H54 (cell line): ENCODE measurements at regions not wholly inside any gene's neighbourhood (a gene's known extent, or its start where the extent isn't known, plus 50 kb on each side); places are given as distances from the start of the nearest gene placed in this dataset.

Source experiments
- DNase-seq: peaks from one replicate; pipeline ENCODE4 v3.0.0; 2011; ENCODE audit warnings: low spot score, mixed read lengths; ENCODE audit not compliant: insufficient read length
- FAIRE-seq: peaks from 3 replicates; lab custom pipeline; 2011; peaks lifted over from hg19 to GRCh38; lab: Jason Lieb, UNC
- POLR2A ChIP-seq: IDR thresholded peaks from 2 replicates; pipeline ENCODE4 v1.6.1; 2011; ENCODE audit warnings: low read depth, mild to moderate bottlenecking, low read length

DNA sequence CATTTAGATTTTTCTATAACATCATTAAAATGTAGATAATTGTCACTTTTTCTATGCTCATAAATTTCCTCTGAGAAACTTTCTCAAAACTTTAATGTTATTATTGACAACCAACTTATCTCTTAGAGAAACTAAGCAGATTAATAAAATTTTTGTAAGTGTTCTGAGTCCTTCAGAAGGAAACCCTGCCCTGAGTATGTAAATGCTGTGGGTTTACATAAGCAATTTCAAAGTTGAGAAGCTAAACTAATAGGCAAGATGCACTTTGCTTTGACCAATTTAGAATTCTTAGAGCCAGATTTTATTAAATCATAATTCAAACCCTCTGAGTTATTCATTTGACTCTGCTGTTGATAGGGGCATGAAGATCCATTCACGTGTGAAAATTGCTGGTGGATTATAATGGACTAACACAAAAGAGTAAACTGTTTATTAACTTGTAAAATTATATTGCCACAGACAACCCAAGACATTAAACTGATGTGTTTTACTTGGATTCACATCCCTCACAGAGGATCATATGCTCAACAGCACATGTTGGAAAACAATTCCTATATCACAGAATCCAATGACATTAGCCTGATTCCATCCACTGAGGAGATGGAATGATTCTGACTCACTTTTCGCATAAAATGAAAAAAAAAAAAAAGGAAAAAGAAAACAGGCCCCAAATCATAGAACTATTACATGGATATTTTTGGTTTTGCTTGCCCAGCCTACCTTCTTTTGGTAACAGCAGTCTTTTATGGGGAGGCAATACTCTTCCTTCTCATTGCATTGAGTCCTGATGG lies 453.7 kb upstream of the HTR2A start:
- no peak for DNase-seq
- no peak for FAIRE-seq
- no peak for TF ChIP-seq POLR2A

DNA sequence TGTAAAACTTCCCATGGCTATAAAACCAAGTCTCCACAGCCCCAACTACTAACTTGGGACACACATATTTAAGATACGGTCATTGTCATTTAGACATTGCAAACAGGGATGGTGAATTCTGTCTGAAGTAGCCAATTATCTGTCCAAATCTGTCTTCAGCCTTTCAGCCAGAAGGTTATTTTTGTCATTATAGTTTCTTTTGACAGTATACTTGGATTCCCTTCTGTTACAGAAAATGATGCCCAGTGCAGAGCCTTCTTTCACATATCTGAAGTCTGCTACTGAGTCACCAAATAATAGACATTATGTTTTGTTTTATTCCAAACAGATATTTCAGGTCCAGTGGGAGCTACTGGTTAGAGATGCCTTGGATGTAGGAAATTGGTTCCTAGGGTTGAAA lies 452.4 kb upstream of the HTR2A start:
- no peak for DNase-seq
- no peak for FAIRE-seq
- TF ChIP-seq POLR2A, result no peak

DNA sequence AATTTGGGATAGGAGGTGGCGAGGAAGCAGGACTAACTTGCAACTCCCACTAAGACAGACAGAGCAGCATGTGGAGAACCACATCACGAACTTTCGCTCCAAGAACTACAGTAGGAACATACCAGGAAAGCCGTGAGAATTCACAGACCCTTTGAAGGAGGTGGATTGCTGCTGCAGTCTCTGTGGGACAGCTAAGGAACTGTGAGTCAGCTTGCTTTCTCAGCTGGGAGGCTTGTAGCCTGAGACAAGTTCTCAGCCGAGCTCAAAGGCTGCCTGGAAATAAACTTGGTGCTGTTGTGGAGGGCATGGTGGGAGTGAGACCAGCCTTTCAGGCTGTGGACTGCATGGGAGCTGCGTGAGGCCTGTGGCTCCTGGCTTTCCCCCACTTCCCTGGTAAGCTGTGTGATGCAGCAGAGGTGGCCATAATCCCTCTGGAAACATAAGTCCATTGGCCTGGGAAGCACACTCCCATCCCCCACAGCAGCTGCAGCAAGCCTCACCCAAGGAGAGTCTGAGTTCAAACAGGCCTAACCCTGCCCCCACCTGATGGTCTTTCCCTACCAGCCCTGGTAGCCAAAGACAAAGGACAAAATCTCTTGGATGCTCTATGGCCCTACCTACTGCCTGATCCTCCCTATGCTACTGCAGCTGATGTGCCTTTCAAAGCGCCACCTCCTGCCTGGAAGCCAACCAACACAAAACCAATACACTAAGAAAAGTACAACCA lies 441.1 kb upstream of the HTR2A start:
- no peak for DNase-seq
- no peak for FAIRE-seq
- TF ChIP-seq POLR2A, result no peak

DNA sequence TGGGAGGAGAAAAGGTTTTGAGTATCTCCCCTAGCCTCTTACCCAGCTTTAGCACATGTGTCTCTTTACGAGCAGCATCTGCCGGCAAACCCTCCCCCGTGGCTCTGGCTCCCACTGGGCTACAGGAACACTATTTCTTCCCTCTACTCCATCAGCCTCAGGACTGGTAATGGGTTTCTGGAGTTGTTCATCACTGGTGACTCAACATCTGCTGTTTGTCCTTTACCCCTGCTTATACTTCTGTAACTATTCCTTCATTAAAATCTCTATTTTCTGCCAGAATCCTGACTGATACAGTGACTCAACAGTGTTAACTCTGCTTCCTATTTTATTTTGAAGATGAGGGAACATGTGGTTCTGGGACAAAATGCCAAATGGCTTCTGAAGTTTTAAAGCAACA lies 437.3 kb upstream of the HTR2A start:
- FAIRE-seq (no peak), DNase-seq (no peak)
- TF ChIP-seq POLR2A, result no peak

DNA sequence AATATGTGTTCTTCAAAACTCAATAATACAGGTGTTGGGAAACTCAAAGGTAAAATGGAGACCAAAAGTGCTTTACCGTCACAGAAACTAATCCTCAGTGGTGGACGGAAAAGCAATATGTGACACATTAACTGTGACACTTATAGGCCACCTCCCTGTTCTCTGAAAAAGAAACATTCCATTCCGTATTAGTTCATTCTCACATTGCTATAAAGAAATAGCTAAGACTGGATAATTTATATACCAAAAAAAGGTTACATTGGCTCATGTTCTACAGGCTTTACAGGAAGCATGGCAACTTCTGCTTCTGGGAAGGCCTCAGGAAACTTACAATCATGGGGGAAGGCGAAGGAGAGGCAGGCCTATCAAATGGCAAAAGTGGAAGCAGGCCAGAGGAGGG lies 435.3 kb upstream of the HTR2A start:
- DNase-seq, result no peak
- TF ChIP-seq POLR2A, result no peak
- FAIRE-seq, result no peak

DNA sequence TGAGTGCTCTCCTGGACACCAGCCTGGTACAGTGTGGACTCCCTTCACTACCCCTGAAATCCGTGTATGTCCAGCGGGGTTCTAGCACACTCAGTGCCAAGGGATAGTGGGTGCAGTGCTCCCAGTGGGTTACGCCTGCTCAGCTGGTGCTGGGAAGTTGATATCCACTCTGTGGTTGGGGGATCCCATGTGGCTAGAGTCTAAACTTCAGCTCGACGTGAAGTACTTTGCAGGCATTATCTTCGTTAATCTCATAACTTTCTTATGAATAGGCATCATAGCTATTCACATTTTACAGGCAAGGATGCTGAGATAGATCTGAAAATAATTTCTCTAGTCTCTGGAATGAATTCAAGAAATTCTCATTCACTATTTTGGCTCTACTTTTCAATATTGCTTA lies 433.2 kb upstream of the HTR2A start:
- TF ChIP-seq POLR2A, result no peak

DNA sequence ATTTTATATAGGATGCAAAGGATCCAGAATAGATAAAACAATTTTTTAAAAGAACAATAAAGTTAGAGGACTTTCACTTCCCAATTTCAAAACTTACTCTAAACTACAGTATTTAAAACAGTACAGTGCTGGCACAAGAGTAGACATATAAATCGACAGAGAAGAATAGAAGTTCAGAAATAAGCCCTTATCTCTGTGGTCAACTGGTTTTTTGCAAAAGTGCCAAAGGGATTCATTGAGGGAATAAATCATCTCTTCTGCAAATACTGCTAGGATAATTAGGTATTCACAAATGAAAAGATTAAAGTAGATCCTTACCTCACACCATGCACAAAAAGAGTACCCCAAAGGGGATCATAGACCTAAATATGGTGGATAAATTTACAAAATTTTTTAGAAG lies 431.0 kb upstream of the HTR2A start:
- TF ChIP-seq POLR2A, result no peak
- FAIRE-seq, result no peak

More for the DNA sequence above, 433.2 kb upstream of the HTR2A start:
- FAIRE-seq (no peak), DNase-seq (no peak)

DNA sequence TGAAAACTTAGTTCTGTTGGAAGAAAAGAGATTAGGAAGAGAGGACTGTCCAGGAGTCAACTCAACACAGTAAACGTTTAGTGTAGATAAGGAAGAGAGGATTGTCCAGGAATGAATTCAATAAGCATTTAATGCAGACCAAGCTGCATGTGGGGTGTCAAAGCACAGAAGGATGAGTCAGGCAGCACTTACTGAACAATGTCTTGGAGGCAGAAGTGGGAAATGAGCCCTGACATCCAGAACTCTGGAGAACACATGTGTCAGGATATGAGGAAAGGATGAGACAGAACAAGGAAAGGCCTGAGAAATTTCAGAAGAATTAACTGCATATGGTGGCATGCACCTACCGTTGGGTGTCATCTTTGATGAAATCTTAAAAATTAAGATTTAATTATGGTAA lies 429.2 kb upstream of the HTR2A start:
- TF ChIP-seq POLR2A, result no peak
- DNase-seq (no peak), FAIRE-seq (no peak)

More for the DNA sequence above, 431.0 kb upstream of the HTR2A start:
- no peak for DNase-seq

DNA sequence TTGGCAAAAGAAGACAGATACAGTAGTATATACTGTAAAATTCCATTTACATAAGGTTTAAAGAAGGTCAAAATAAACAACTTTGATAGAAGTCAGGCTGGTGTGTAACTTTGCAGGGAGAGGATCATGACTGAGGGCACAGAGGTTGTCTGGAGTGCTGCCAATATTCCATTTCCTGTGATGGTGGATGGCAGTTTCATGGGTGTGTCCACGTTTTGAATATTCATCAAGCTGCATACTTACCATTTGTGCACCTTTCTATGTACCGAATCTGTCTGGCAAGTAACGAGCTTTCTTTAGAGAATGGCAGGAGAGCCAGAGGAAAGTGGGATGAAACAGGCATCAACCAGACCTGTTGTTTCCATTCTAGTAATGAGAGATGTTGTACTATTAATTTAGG lies 420.5 kb upstream of the HTR2A start:
- no peak for TF ChIP-seq POLR2A
- no peak for DNase-seq
- no peak for FAIRE-seq

DNA sequence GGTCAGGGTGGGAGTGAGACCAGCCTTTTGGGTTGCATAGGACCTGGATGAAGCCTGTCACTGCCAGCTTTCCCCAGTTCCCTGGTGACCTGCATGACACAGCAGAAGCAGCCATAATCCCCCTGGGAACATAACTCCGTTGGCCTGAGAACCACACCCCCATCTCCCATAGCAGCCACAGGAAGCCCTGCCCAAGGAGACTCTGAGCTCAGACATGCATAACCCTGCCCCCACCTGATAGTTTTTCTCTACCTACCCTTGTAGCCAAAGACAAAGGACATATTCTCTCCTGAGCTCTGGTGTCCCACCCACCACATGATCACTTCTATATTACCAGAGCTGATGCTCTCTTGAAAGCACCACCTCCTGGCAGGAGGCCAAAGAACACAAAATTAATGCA lies 413.5 kb upstream of the HTR2A start:
- FAIRE-seq, result no peak
- DNase-seq, result no peak
- TF ChIP-seq POLR2A, result no peak

DNA sequence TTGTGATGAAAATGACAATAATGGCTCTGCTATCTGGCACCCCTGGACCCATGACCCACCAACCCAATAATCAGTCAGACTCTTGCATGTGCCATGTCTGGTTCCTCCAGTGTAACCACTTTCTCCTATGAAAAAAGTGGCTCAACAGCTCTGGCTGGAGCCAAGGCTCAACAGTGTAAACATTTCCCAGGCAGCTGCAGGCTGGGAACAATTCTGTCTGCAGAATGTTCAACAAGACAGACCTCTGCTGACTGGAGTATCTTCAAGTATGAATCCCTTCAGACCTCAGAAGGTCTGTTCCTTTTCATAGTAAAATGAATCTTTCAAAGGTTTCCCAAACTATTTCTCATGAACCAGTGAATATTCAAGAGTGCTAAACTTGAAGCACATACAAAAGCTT lies 410.1 kb upstream of the HTR2A start:
- FAIRE-seq (no peak), DNase-seq (no peak)
- no peak for TF ChIP-seq POLR2A

DNA sequence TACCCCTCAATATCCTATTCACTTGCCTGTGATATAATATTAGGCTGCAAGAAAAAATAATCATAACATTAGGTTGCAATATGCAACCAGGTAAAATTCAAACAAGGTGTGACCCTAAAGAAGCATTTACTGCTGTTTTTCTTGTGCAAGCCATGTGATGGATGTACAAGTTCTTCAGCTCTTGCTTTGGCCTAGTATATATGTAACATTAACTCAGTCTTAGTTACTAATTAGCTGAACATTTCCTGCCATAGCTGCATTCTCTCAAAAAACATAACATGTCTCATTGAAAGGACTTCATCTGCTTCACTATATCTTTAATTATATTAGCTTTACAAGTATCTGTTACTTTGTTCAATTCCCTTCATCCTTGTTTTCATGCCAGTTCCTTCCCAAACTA lies 406.8 kb upstream of the HTR2A start:
- FAIRE-seq, result no peak
- DNase-seq, result no peak
- TF ChIP-seq POLR2A, result no peak

DNA sequence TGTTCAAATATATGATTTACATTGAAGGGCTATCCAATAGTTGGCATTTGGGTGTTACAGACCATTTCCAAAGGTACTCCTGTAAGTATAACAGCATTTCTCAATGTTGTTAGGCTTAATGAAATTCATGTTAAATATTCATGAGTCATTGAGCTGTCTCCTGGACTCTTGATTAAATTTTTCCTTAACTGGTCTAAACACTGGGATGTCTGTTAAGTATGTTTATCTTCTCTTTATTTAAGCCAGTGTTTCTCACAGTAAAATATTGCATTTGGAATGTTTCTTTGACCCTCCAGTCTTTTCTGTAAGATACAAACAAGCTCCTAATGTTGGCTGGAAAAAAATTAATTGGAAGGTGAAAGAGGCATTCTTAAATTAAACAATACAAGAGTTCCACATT lies 402.5 kb upstream of the HTR2A start:
- DNase-seq (no peak), FAIRE-seq (no peak)
- TF ChIP-seq POLR2A, result no peak

DNA sequence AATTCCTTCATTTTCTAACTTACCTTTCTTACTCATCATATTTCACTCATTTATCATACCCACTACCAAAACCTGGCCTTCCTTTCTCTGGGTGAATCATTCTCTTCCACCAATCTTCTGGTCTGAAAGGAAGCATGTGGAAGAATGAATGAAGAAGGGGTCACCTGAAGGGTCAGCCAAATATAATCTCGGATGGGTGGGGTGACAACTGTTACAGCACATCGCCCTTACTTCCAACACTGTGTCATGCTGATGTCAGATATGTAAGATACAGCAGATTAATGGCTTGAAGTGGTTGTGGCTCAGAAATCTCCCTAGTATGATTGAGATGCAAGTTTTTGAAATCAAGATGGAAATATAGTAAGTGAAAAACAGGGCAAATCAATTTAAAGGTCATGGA lies 401.7 kb upstream of the HTR2A start:
- FAIRE-seq (no peak), DNase-seq (no peak)
- TF ChIP-seq POLR2A, result no peak

DNA sequence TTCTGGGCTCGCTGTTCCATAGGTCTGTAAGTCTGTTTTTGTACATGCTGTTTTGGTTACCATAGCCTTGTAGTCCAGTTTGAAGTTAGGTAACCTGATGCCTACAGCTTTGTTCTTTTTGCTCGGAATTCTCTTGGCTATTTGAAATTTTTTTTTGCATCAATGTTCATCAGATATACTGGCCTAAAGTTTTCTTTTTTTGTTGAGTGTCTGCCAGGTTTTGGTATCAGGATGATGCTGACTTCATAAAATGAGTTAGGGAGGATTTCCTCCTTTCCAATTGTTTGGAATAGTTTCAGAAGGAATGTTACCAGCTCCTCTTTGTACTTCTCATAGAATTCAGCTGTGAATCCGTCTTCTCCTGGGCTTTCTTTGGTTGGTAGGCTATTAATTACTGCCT lies 397.8 kb upstream of the HTR2A start:
- FAIRE-seq (no peak), DNase-seq (no peak)
- no peak for TF ChIP-seq POLR2A
